BLaER1 treated with 17β-estradiol and CSF1 and Interleukin-3, amounts not matched to agents 10 nM and 100 nM (cell line): ENCODE measurements at regions not wholly inside any gene's neighbourhood (a gene's known extent, or its start where the extent isn't known, plus 50 kb on each side); places are given as distances from the start of the nearest gene placed in this dataset.

Source experiments
- H3K27ac ChIP-seq, 11 experiments: shearing (Covaris generic); formaldehyde crosslinking; 2 replicates each; pipeline ENCODE4 v1.8.1; 2022
- H3K27me3 ChIP-seq, 11 experiments: shearing (Covaris generic); formaldehyde crosslinking; 2 replicates each; pipeline ENCODE4 v1.8.1; 2022
- H3K36me3 ChIP-seq, 11 experiments: shearing (Covaris generic); formaldehyde crosslinking; 2 replicates each; pipeline ENCODE4 v1.8.1; 2022
- H3K4me1 ChIP-seq, 10 experiments: shearing (Covaris generic); formaldehyde crosslinking; 2 replicates each; pipeline ENCODE4 v1.8.1; 2022
- H3K4me2 ChIP-seq, 11 experiments: shearing (Covaris generic); formaldehyde crosslinking; 2 replicates each; pipeline ENCODE4 v1.8.1; 2022
- H3K4me3 ChIP-seq, 10 experiments: shearing (Covaris generic); formaldehyde crosslinking; 2 replicates each; pipeline ENCODE4 v1.8.1; 2022
- H3K9ac ChIP-seq, 11 experiments: shearing (Covaris generic); formaldehyde crosslinking; 2 replicates each; pipeline ENCODE4 v1.8.1; 2022
- H3K9me3 ChIP-seq, 11 experiments: shearing (Covaris generic); formaldehyde crosslinking; replicated peaks in 1 of 11; 2 replicates each; pipeline ENCODE4 v1.8.1; 2022
- H4K20me1 ChIP-seq, 11 experiments: shearing (Covaris generic); formaldehyde crosslinking; 2 replicates each; pipeline ENCODE4 v1.8.1; 2022
- Cebpa-rat ChIP-seq, 11 experiments: shearing (Covaris generic); IDR thresholded peaks; 2 replicates each; pipeline ENCODE4 v1.8.1; 2022

DNA sequence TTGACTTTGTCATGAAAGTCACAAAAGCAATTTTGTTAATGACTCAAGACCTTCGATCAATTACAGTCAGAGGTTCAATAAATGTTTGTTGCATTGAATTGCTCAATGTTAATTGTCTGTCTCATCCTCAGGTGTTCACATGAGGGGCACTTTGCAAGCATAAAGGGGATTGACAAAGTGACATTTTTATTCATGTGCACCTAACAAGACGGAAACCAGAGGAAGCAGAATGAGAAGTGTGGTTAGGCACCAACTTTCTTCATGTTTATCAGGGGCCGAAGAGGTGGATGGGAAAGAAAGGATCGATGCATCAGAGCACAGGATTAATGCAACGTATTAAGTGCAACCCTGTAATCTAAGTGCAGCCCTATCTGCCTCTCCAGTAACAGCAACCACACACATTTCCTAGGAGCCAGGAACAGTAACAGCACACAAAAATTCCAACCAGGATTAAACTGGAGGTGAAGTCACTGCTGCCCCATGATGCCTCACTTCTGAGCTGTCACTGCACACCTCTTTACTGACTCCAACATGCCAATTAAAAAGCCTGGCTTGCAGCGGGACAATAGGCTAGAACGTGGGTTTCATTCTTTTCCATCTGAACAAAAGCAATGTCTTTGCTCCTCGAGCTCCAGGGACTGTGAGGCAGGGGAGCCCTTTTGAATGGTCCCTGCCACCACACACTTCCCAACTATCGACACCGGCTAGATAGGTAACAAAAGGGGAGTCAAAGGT lies 262.7 kb downstream of the CD83 start:
- Histone ChIP-seq H3K9me3 (peaks cover 0 to 17% (median 0%) of the 10 kb centered on the region in 11 experiments; a peak in 2 of 22 replicates), H3K4me3 (no peak overlapping the region), H3K27me3 (no peaks in the 10 kb centered on the region), H3K9ac (no peak overlapping the region), H4K20me1 (no peaks in the 10 kb centered on the region), H3K4me2 (no peak overlapping the region), H3K4me1 (peaks cover 5 to 23% (median 18%) of the 10 kb centered on the region in 10 experiments; a peak in 16 of 20 replicates), H3K27ac (no peak overlapping the region), H3K36me3 (no peaks in the 10 kb centered on the region)
- TF ChIP-seq Cebpa-rat (IDR thresholded peaks at IDR 0.05) = no peak

GRCh38 chr6:14380901-14381828 lies 263.6 kb downstream of the CD83 start:
- Histone ChIP-seq H3K4me2 (peak overlapping the region in 5 of 11 experiments; percentile 26 to 65 (median 59); a peak in 5 of 22 replicates), H3K9me3 (peaks cover 0 to 17% (median 0%) of the 10 kb centered on the region in 11 experiments; a peak in 2 of 22 replicates), H3K36me3 (no peaks in the 10 kb centered on the region), H3K4me3 (no peak overlapping the region), H3K4me1 (peaks cover 0 to 25% (median 16%) of the 10 kb centered on the region in 10 experiments; a peak in 16 of 20 replicates), H4K20me1 (no peaks in the 10 kb centered on the region), H3K27me3 (no peaks in the 10 kb centered on the region), H3K27ac (no peak overlapping the region), H3K9ac (no peak overlapping the region)
- TF ChIP-seq Cebpa-rat (IDR thresholded peaks at IDR 0.05) = no peak

GRCh38 chr6:14381829-14382677 lies 264.5 kb downstream of the CD83 start:
- Histone ChIP-seq H3K4me2 (peak overlapping the region in 9 of 11 experiments; percentile 6 to 65 (median 40); a peak in 16 of 22 replicates), H3K9ac (no peak overlapping the region), H3K27me3 (no peaks in the 10 kb centered on the region), H3K4me1 (peaks cover 0 to 33% (median 21%) of the 10 kb centered on the region in 10 experiments; a peak in 16 of 20 replicates), H3K27ac (no peak overlapping the region), H3K4me3 (0 out of 20 replicates have a peak overlapping the region, but pooled peaks of 1 of the 10 experiments have one; percentile 1), H4K20me1 (no peaks in the 10 kb centered on the region), H3K9me3 (peaks cover 0 to 17% (median 0%) of the 10 kb centered on the region in 11 experiments; a peak in 2 of 22 replicates), H3K36me3 (no peaks in the 10 kb centered on the region)
- TF ChIP-seq Cebpa-rat (IDR thresholded peaks at IDR 0.05) = no peak

DNA sequence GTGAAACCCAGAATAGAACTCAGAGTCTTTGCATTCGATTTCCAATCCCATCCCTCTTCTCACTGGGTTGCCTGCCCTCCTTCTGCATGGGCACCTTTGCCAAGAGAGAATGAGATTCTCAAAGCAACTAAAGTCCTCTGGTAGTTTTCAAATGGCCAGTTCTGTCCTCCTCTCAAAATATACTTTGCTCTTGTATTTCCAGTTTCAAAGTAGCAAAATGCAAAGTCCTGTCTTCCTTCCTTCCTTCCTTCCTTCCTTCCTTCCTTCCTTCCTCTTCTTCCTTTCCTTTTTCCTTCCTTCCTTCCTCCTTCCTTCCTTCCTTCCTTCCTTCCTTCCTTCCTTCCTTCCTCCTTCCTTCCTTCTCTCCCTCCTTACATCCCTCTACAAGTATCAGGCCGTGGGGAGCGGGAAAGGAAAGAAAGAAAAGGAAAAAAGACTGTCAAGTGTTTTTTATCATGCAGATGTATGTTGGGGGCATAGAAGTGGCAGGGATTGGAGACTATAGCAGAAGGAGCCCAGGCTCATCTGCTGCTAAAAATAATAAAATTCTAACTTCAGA lies 265.2 kb downstream of the CD83 start:
- Histone ChIP-seq H3K27me3 (no peaks in the 10 kb centered on the region), H3K4me3 (0 out of 20 replicates have a peak overlapping the region, but pooled peaks of 1 of the 10 experiments have one; percentile 1), H3K4me2 (peak overlapping the region in 9 of 11 experiments; percentile 6 to 65 (median 40); a peak in 15 of 22 replicates), H4K20me1 (no peaks in the 10 kb centered on the region), H3K4me1 (peaks cover 0 to 33% (median 21%) of the 10 kb centered on the region in 10 experiments; a peak in 16 of 20 replicates), H3K27ac (no peak overlapping the region), H3K9me3 (peaks cover 0 to 17% (median 0%) of the 10 kb centered on the region in 11 experiments; a peak in 2 of 22 replicates), H3K36me3 (no peaks in the 10 kb centered on the region), H3K9ac (no peak overlapping the region)
- TF ChIP-seq Cebpa-rat (IDR thresholded peaks at IDR 0.05) = no peak

DNA sequence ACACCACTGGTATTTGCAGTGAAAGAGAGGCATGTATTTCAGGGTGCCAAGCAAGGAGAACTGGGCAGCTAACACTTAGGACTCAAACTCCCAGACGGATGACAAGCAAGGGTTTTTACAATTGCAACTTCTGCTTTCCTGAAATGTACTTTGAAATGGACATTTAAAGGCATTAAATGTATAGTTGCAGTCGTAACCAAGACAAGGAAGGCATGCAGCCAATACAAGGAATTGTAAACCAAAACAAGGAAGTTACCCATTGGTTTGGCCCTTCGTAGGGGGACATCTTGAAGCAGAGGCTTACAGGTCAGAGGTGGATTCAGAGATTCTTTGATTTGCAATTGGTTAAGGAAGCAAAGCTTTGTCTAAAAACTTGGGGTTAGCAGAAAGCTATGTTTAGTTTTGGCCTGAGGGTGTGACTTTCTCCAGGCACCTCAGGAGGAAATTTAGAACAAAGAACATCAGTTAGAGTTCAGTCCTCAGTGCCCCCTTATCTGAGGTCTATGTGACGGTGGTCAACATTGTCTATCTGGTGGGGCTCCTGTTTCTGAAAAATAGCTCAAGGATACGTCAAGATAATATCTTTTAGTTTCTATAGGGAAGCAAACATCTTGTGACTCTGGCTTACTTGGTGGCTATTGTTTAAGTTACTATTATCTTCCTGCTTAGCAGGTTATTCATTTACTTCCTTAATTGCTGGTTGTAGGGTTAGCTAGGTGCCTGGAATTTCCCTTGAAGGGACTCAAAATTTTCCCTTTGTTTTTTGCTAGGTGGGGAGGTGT lies 266.0 kb downstream of the CD83 start:
- peak overlapping the region in 1 of 11 experiments; percentile 38; a peak in 1 of 22 replicates for H3K4me2 ChIP-seq
- no peak overlapping the region for H3K27ac ChIP-seq

GRCh38 chr6:14384175-14384949 lies 266.8 kb downstream of the CD83 start:
- Histone ChIP-seq H3K27me3 (no peaks in the 10 kb centered on the region), H3K4me1 (peaks cover 0 to 33% (median 21%) of the 10 kb centered on the region in 10 experiments; a peak in 16 of 20 replicates), H3K27ac (no peak overlapping the region), H3K4me2 (no peak overlapping the region), H3K9me3 (peaks cover 0 to 16% (median 0%) of the 10 kb centered on the region in 11 experiments; a peak in 2 of 22 replicates), H3K36me3 (no peaks in the 10 kb centered on the region), H3K4me3 (no peak overlapping the region), H4K20me1 (no peaks in the 10 kb centered on the region), H3K9ac (no peak overlapping the region)
- no peak for TF ChIP-seq Cebpa-rat (IDR thresholded peaks at IDR 0.05)

More for the DNA sequence above, 266.0 kb downstream of the CD83 start:
- Histone ChIP-seq H4K20me1 (no peaks in the 10 kb centered on the region), H3K9ac (no peak overlapping the region), H3K4me3 (no peak overlapping the region), H3K9me3 (peaks cover 0 to 17% (median 0%) of the 10 kb centered on the region in 11 experiments; a peak in 2 of 22 replicates), H3K4me1 (peaks cover 0 to 33% (median 21%) of the 10 kb centered on the region in 10 experiments; a peak in 16 of 20 replicates), H3K27me3 (no peaks in the 10 kb centered on the region), H3K36me3 (no peaks in the 10 kb centered on the region)
- TF ChIP-seq Cebpa-rat (IDR thresholded peaks at IDR 0.05) = no peak

- peak overlapping the region in 6 of 11 experiments; percentile 1 to 56 (median 13); a peak in 5 of 22 replicates for H3K4me2 ChIP-seq
- H4K20me1 ChIP-seq = no peaks in the 10 kb centered on the region
- H3K27me3 ChIP-seq = no peaks in the 10 kb centered on the region
- H3K4me1 ChIP-seq = peaks cover 0 to 33% (median 21%) of the 10 kb centered on the region in 10 experiments; a peak in 16 of 20 replicates
- no peak overlapping the region for H3K9ac ChIP-seq
- H3K27ac ChIP-seq = no peak overlapping the region
- no peaks in the 10 kb centered on the region for H3K36me3 ChIP-seq
- TF ChIP-seq Cebpa-rat (IDR thresholded peaks at IDR 0.05) = no peak
- peaks cover 0 to 10% (median 0%) of the 10 kb centered on the region in 11 experiments; a peak in 1 of 22 replicates for H3K9me3 ChIP-seq
- no peak overlapping the region for H3K4me3 ChIP-seq
Measured at GRCh38 chr6:14386263-14386662, 268.7 kb downstream of the CD83 start.
